HFFc6 (cell line): ENCODE measurements at regions not wholly inside any gene's neighbourhood (a gene's known extent, or its start where the extent isn't known, plus 50 kb on each side); places are given as distances from the start of the nearest gene placed in this dataset.

Experiments
- DNase-seq: peaks from one replicate; pipeline ENCODE4 v3.0.0-alpha.2; 2018
- H3K27ac Mint-ChIP-seq: 2 replicates; pipeline ENCODE4 v1.8.0; 2020; ENCODE audit warnings: mild to moderate bottlenecking, mixed read lengths
- H3K27me3 Mint-ChIP-seq: 2 replicates; pipeline ENCODE4 v1.8.0; 2021; ENCODE audit warnings: mild to moderate bottlenecking, moderate library complexity, mixed read lengths; ENCODE audit not compliant: insufficient read depth
- H3K36me3 Mint-ChIP-seq: 2 replicates; pipeline ENCODE4 v1.8.0; 2021; ENCODE audit warnings: low read depth, mixed read lengths
- H3K4me1 Mint-ChIP-seq: 2 replicates; pipeline ENCODE4 v1.8.0; 2020; ENCODE audit warnings: low read depth, mixed read lengths
- H3K4me3 Mint-ChIP-seq: 2 replicates; pipeline ENCODE4 v1.8.0; 2020; ENCODE audit warnings: mild to moderate bottlenecking, moderate library complexity, mixed read lengths
- H3K9me3 Mint-ChIP-seq: 2 replicates; pipeline ENCODE4 v1.8.0; 2020; ENCODE audit warnings: mild to moderate bottlenecking, mixed read lengths
- TF ChIP-seq, protein P1 (sequence below): fragments of 200-600 bp; sonication (generic); IDR thresholded peaks from 2 replicates; pipeline ENCODE4 v1.5.0; 2021; ENCODE audit warnings: antibody characterized with exemption, mild to moderate bottlenecking

DNA sequence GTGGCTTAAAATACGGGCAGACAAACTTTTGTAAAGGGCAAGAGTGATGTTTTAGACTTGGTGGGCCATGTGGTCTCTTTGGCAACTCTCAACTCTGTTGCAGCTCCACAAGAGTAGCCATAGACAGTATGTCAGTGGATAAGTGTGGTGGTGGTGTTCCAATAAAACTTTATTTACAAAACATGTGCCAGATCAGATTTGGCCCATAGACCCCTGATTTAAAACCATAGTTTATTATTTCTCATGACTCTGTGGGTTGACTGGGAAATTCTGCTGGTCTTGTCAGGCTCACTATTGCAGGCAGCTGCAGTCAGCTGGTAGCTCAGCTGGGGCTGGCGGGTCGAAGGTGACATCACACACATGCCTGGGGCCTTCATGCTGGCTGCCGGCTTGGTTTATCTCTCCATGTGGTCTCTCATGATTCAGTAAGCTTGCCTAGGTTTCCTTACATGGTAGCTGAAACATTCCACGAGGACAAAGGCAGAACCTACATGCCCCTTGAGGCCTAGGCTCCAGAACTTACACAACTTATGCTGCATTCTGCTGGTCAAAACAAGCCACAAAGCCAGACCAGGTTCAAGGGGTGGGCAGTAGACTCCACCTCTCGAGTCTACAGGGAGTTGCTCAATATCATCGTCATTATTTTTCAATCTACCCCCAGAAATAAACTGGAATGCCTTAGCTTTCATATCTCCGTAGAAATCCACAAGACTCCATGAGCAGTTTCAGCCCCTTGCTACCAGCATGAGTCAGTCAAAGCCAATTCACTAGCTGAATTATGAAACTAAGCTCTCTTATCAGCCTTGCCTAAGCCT is 245.7 kb downstream of the WDR11 start:
- TF ChIP-seq, protein P1, sequence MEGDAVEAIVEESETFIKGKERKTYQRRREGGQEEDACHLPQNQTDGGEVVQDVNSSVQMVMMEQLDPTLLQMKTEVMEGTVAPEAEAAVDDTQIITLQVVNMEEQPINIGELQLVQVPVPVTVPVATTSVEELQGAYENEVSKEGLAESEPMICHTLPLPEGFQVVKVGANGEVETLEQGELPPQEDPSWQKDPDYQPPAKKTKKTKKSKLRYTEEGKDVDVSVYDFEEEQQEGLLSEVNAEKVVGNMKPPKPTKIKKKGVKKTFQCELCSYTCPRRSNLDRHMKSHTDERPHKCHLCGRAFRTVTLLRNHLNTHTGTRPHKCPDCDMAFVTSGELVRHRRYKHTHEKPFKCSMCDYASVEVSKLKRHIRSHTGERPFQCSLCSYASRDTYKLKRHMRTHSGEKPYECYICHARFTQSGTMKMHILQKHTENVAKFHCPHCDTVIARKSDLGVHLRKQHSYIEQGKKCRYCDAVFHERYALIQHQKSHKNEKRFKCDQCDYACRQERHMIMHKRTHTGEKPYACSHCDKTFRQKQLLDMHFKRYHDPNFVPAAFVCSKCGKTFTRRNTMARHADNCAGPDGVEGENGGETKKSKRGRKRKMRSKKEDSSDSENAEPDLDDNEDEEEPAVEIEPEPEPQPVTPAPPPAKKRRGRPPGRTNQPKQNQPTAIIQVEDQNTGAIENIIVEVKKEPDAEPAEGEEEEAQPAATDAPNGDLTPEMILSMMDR: no peak
- H3K9me3 Mint-ChIP-seq: peaks cover 49% of the 10 kb centered on the region
- no peaks in the 10 kb centered on the region for H3K27me3 Mint-ChIP-seq
- DNase-seq: no peak
- peaks cover 10% of the 10 kb centered on the region; the same call in 1 of the 2 replicates for H3K36me3 Mint-ChIP-seq
- H3K4me1 Mint-ChIP-seq: no peaks in the 10 kb centered on the region
- H3K27ac Mint-ChIP-seq: no peak overlapping the region
- H3K4me3 Mint-ChIP-seq: no peak overlapping the region

DNA sequence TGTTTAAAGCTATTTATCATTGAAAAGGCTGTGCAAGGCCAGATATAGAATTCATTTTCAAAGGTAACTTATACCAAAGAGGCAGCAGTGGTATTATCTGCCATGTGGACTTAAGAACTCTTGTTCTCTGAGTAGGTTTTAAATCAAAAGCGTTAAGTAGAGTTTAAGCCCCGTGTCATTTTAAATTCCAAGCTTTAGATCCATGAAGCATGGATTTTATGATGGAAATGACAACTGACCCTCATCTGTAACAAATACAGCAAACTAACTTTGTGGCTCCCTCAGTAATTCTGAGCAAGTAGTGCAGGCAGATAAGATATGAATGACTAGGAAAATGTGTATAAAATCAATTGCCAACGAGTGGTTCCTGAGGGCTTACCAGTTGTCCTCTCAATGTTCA is 247.0 kb downstream of the WDR11 start:
- no peak overlapping the region for H3K27ac Mint-ChIP-seq
- no peak for DNase-seq
- H3K27me3 Mint-ChIP-seq: no peaks in the 10 kb centered on the region
- TF ChIP-seq, protein P1: no peak
- H3K9me3 Mint-ChIP-seq: peaks cover 50% of the 10 kb centered on the region
- H3K4me1 Mint-ChIP-seq: no peaks in the 10 kb centered on the region
- H3K36me3 Mint-ChIP-seq: peaks cover 5% of the 10 kb centered on the region; the same call in 1 of the 2 replicates
- no peak overlapping the region for H3K4me3 Mint-ChIP-seq

DNA sequence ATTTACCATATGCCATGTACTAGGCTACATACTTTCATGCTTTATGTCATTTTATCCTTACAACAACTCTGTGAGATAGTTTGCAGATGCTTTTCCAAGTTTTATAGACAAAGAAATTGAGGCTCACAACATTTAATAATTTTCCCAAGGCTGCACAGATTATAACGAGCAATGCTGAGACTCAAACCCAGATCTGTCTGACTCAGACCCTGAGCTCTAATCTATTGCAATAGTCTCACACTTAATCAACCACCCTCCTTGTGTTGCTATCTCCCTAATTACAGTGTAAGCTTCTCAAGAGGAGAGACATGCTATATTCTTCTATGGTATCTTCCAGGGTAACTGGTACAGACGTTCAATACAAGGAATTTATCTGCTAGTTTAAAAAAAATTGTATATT is 247.6 kb downstream of the WDR11 start:
- Mint-ChIP-seq H3K9me3 (peaks cover 50% of the 10 kb centered on the region), H3K4me3 (no peak overlapping the region), H3K27ac (no peak overlapping the region), H3K27me3 (no peaks in the 10 kb centered on the region), H3K4me1 (no peaks in the 10 kb centered on the region), H3K36me3 (peaks cover 5% of the 10 kb centered on the region; the same call in 1 of the 2 replicates)
- no peak for DNase-seq
- TF ChIP-seq, protein P1: no peak

DNA sequence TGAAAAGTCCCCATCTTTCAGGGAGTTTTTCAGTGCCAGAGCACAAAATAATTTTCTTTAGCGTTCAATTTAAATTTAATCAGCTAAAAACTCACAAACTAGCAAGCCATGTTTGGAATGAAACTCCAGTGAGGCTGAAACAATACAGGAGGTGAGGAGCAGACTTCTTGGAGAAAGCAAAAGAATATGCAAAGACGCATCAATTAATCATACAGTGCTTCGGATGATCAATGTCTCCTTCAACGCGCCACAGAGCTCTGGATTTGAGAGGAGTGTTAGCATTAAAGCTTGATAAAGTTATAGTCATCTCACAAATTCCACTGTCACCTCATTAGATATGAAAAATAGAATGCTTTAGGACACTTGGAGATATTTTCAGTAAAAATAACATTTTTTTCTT is 248.0 kb downstream of the WDR11 start:
- no peak overlapping the region for H3K4me3 Mint-ChIP-seq
- no peak for DNase-seq
- TF ChIP-seq, protein P1: no peak
- H3K27me3 Mint-ChIP-seq: no peaks in the 10 kb centered on the region
- H3K36me3 Mint-ChIP-seq: peaks cover 5% of the 10 kb centered on the region; the same call in 1 of the 2 replicates
- H3K27ac Mint-ChIP-seq: no peak overlapping the region
- H3K4me1 Mint-ChIP-seq: no peaks in the 10 kb centered on the region
- H3K9me3 Mint-ChIP-seq: peaks cover 50% of the 10 kb centered on the region

DNA sequence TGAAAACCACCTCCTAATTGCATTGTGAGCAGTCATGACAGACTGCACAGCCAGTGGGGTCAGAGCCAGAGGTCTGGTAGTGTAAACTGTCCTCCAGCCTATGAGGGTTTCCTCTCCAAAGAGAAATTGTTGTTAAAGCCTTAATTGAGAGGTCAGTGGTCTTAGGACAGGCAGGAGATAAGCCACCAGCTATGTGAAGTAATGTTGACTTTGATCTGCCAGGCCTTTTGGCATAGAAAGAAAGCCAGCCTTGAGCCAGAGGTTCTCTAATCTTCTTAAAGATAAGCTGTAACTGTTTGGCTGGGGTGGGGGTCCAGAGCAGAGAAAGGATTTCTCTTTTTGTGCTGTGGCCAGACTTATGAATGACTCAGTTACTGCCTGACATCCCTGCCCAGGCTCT is 248.4 kb downstream of the WDR11 start:
- no peak for DNase-seq

More for the DNA sequence above, 248.4 kb downstream of the WDR11 start:
- Mint-ChIP-seq H3K27me3 (no peaks in the 10 kb centered on the region), H3K4me3 (no peak overlapping the region), H3K27ac (no peak overlapping the region), H3K9me3 (peaks cover 49% of the 10 kb centered on the region), H3K4me1 (no peaks in the 10 kb centered on the region), H3K36me3 (peaks cover 5% of the 10 kb centered on the region; the same call in 1 of the 2 replicates)
- TF ChIP-seq, protein P1: no peak
